Naive thymus-derived CD4-positive, alpha-beta T cell (primary cell): ENCODE measurements at regions not wholly inside any gene's neighbourhood (a gene's known extent, or its start where the extent isn't known, plus 50 kb on each side); places are given as distances from the start of the nearest gene placed in this dataset.
"Not testable (repeated sequence)": the region's sequence is repeated elsewhere in the genome, so short reads cannot be mapped to it uniquely, and the experiment has no call there.

Source experiments
- ATAC-seq: fragments of 150-1000 bp; cut with Tn5 transposase; 2 replicates; pipeline ENCODE4 v1.10.0; 2021; ENCODE audit warnings: mild to moderate bottlenecking, moderate library complexity
- CTCF ChIA-PET: fragments of 350-600 bp; sonication (Branson Sonifier 250); formaldehyde crosslinking; loops from one replicate; lab custom pipeline; 2021; ENCODE audit warnings: antibody characterized with exemption; lab: Charles Lee
- POLR2A ChIA-PET: fragments of 350-600 bp; sonication (Branson Sonifier 250); formaldehyde crosslinking; loops from one replicate; lab custom pipeline; 2021; ENCODE audit warnings: antibody characterized with exemption, inconsistent platforms; lab: Charles Lee
- DNase-seq, 9 donors: peaks; one replicate each; pipeline versions ENCODE4 v3.0.0 to v3.0.0-alpha.2; 2020 to 2022; ENCODE audit warnings: mixed read lengths in 1 of 9
- H3K27ac ChIP-seq: one replicate; pipeline ENCODE4 v1.7.0; 2013; ENCODE audit warnings: mild to moderate bottlenecking, low read depth, low read length, moderate library complexity
- H3K27me3 ChIP-seq, 2 donors: one replicate each; pipeline ENCODE4 v1.7.0; 2013; ENCODE audit warnings: low read length in 2 of 2, mild to moderate bottlenecking in 2 of 2, moderate library complexity in 2 of 2; ENCODE audit not compliant: control insufficient read depth in 2 of 2, insufficient read depth in 2 of 2
- H3K36me3 ChIP-seq, 3 experiments: 1 replicate in 2 of 3; 2 replicates in 1 of 3; pipeline ENCODE4 v1.7.0; 2013; ENCODE audit warnings: low read length in 3 of 3, mild to moderate bottlenecking in 3 of 3, moderate library complexity in 1 of 3; ENCODE audit not compliant: insufficient read depth in 3 of 3, control insufficient read depth in 2 of 3
- H3K4me1 ChIP-seq, 2 donors: one replicate each; pipeline ENCODE4 v1.7.0; 2013; ENCODE audit warnings: low read length in 2 of 2, mild to moderate bottlenecking in 2 of 2, moderate library complexity in 1 of 2; ENCODE audit not compliant: control insufficient read depth in 2 of 2, insufficient read depth in 2 of 2
- H3K4me3 ChIP-seq: 2 replicates; pipeline ENCODE4 v1.7.0; 2013; ENCODE audit warnings: mild to moderate bottlenecking, low read length
- H3K9me3 ChIP-seq, 3 experiments: 1 replicate in 2 of 3; 2 replicates in 1 of 3; pipeline ENCODE4 v1.7.0; 2013; ENCODE audit warnings: low read length in 3 of 3; ENCODE audit not compliant: control insufficient read depth in 2 of 3
- H3K27ac Mint-ChIP-seq, 9 donors: one replicate each; pipeline ENCODE4 v1.8.0; 2020 to 2022; ENCODE audit warnings: mixed read lengths in 9 of 9, mild to moderate bottlenecking in 8 of 9, moderate library complexity in 5 of 9, inconsistent platforms in 2 of 9
- H3K27me3 Mint-ChIP-seq, 5 donors: one replicate each; pipeline ENCODE4 v1.8.0; 2021 to 2022; ENCODE audit warnings: mixed read lengths in 5 of 5, mild to moderate bottlenecking in 1 of 5
- H3K36me3 Mint-ChIP-seq, 5 donors: one replicate each; pipeline ENCODE4 v1.8.0; 2020 to 2022; ENCODE audit warnings: mixed read lengths in 5 of 5, mild to moderate bottlenecking in 3 of 5, inconsistent platforms in 1 of 5
- H3K4me1 Mint-ChIP-seq, 7 donors: one replicate each; pipeline ENCODE4 v1.8.0; 2020 to 2022; ENCODE audit warnings: mixed read lengths in 7 of 7, mild to moderate bottlenecking in 3 of 7, inconsistent platforms in 1 of 7
- H3K4me3 Mint-ChIP-seq, 10 donors: one replicate each; pipeline ENCODE4 v1.8.0; 2020 to 2022; ENCODE audit warnings: mild to moderate bottlenecking in 10 of 10, mixed read lengths in 10 of 10, moderate library complexity in 6 of 10, inconsistent platforms in 2 of 10
- H3K9me3 Mint-ChIP-seq, 11 donors: one replicate each; pipeline ENCODE4 v1.8.0; 2020 to 2022; ENCODE audit warnings: mixed read lengths in 11 of 11, mild to moderate bottlenecking in 4 of 11, inconsistent platforms in 1 of 11, moderate library complexity in 1 of 11
- intact Hi-C, 2 donors: fragments of 100-400 bp; cut with micrococcal nuclease; formaldehyde crosslinking; loops; one replicate each; pipeline ENCODE4 v1.15.1; 2023

DNA sequence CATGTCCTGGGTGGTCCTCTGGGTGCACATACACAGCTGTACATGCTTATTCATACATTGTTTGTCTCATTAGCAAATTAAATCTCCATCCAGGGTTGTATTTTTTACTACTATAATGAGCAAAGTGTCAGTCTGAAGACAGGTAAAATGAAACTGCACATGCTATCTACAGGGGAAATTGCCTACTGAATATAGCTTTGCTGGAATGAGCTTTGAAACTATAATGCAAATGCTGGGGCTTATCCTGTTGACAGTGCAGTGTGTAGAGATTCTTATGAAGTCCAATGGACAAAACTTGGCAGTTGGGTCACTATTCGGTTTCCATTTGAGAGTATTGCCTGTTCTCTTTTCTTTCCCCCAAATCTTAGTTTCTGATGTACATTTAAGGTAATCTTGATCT is 292.8 kb upstream of the LRP1B start:
- Histone ChIP-seq H3K36me3 (no peaks in the 10 kb centered on the region), H3K4me3 (no peak overlapping the region), H3K27me3 (no peaks in the 10 kb centered on the region), H3K27ac (no peak overlapping the region), H3K9me3 (no peaks in the 10 kb centered on the region), H3K4me1 (no peaks in the 10 kb centered on the region)
- Mint-ChIP-seq H3K36me3 (no peaks in the 10 kb centered on the region), H3K27ac (no peak overlapping the region), H3K4me3 (no peak overlapping the region), H3K4me1 (no peaks in the 10 kb centered on the region), H3K9me3 (peaks cover 0 to 32% (median 2%) of the 10 kb centered on the region in 11 donors), H3K27me3 (no peaks in the 10 kb centered on the region)
- DNase-seq (no peak), ATAC-seq (no peak)
- POLR2A ChIA-PET, result no interaction called here
- CTCF ChIA-PET, result no interaction called here
- intact Hi-C loops, result no loop called here

DNA sequence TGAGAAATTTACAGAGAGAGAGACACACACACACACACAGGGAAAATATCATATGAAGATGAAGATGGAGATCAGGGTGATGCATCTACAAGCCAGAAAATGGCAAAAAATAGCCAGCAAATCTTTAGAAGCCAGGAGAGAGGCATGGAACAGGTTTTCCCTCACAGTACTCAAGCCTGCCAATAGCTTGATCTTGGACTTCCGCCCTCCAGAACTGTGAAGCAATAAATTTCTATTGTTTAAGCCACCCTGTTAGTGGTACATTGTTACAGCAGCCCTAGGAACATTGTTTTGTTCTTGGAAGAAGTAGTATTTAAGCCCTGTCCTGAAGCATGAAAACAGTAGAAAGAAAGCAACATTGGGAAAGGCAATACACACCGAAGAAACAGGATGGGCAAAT is 292.0 kb upstream of the LRP1B start:
- H3K4me1 Mint-ChIP-seq, result no peaks in the 10 kb centered on the region
- ATAC-seq (no peak), DNase-seq (no peak)
- H3K4me3 Mint-ChIP-seq, result no peak overlapping the region
- Histone ChIP-seq H3K9me3 (no peaks in the 10 kb centered on the region), H3K4me3 (no peak overlapping the region), H3K4me1 (no peaks in the 10 kb centered on the region), H3K36me3 (no peaks in the 10 kb centered on the region), H3K27me3 (no peaks in the 10 kb centered on the region), H3K27ac (no peak overlapping the region)
- H3K36me3 Mint-ChIP-seq, result no peaks in the 10 kb centered on the region
- peaks cover 0 to 32% (median 2%) of the 10 kb centered on the region in 11 donors for H3K9me3 Mint-ChIP-seq
- ChIA-PET POLR2A (no interaction called here), CTCF (no interaction called here)
- no peaks in the 10 kb centered on the region for H3K27me3 Mint-ChIP-seq
- H3K27ac Mint-ChIP-seq, result no peak overlapping the region
- intact Hi-C loops, result no loop called here

DNA sequence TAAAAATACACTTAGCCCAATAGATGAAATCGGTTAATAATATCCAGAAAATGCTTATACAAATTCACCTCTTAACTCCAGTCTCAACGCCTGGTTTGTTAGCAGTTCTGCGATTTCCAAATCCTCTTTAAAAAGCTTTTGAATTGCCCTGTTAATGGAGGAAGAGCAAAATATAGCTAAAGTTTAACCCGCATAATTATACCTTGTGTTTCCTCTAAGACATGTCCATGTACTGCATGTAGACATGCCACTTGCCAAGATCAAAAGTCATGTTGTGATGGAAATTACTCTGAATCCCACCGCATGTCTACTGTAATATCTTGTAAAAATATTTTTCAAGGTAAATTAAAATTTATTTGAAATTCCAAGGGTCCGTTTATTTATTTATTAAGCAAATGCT is 291.2 kb upstream of the LRP1B start:
- no peak overlapping the region for H3K4me3 Mint-ChIP-seq
- POLR2A ChIA-PET, result no interaction called here
- no peak for DNase-seq

DNA sequence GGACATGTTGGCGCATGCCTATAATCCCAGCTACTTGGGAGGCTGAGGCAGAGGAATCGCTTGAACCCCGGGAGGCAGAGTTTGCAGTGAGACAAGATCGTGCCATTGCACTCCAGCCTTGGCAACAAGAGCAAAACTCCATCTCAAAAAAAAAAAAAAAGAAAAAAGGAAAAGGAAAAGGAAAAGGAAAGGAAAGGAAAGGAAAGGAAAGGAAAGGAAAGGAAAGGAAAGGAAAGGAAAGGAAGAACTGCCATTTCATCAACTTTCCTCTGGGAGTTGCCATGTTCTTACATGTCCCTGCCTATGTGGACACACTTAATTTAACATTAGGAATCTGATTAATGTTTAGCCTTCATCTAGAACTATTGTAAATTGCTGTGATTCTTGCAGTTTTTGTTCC is 287.9 kb upstream of the LRP1B start:
- H3K36me3 ChIP-seq, POLR2A ChIA-PET, H3K27ac ChIP-seq, H3K4me3 ChIP-seq, ATAC-seq, H3K4me3 Mint-ChIP-seq, H3K9me3 ChIP-seq, H3K27me3 ChIP-seq, H3K4me1 Mint-ChIP-seq, intact Hi-C loops, H3K4me1 ChIP-seq, DNase-seq, H3K36me3 Mint-ChIP-seq, H3K27me3 Mint-ChIP-seq, CTCF ChIA-PET, H3K27ac Mint-ChIP-seq: not testable (repeated sequence)
- peaks cover 0 to 26% (median 2%) of the 10 kb centered on the region in 11 donors for H3K9me3 Mint-ChIP-seq

More for the DNA sequence above, 291.2 kb upstream of the LRP1B start:
- Mint-ChIP-seq H3K9me3 (peaks cover 0 to 32% (median 2%) of the 10 kb centered on the region in 11 donors), H3K36me3 (no peaks in the 10 kb centered on the region), H3K27ac (no peak overlapping the region), H3K27me3 (no peaks in the 10 kb centered on the region), H3K4me1 (no peaks in the 10 kb centered on the region)
- ATAC-seq, result no peak
- no peak overlapping the region for H3K4me3 ChIP-seq
- no peaks in the 10 kb centered on the region for H3K27me3 ChIP-seq
- H3K9me3 ChIP-seq, result no peaks in the 10 kb centered on the region
- intact Hi-C loops, result no loop called here
- H3K4me1 ChIP-seq, result no peaks in the 10 kb centered on the region
- H3K27ac ChIP-seq, result no peak overlapping the region
- H3K36me3 ChIP-seq, result no peaks in the 10 kb centered on the region
- CTCF ChIA-PET, result no interaction called here

DNA sequence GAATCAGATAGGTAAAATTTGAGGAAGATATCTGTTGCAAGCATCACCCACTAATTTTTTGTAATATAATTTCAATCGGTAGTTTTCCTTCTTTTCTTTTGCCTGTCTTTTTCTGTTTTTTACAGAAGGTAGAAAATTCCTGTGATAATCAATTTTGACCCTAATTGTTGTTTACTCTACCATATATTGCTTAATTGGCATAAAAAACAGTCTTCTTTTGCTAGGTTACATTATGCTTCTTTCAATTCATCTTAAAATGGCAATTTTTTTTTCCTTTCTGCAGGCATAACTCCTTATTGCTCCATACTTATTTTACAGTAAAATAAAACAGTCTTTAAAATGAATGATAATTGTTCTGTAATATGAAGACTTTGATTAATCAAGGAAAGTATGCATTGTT is 286.2 kb upstream of the LRP1B start:
- H3K9me3 ChIP-seq, result no peaks in the 10 kb centered on the region
- Mint-ChIP-seq H3K27me3 (no peaks in the 10 kb centered on the region), H3K4me1 (no peaks in the 10 kb centered on the region), H3K36me3 (no peaks in the 10 kb centered on the region), H3K27ac (no peak overlapping the region), H3K9me3 (peaks cover 0 to 23% (median 2%) of the 10 kb centered on the region in 11 donors), H3K4me3 (no peak overlapping the region)
- POLR2A ChIA-PET, result no interaction called here
- no peaks in the 10 kb centered on the region for H3K4me1 ChIP-seq
- no peaks in the 10 kb centered on the region for H3K27me3 ChIP-seq
- ATAC-seq (no peak), DNase-seq (no peak)
- H3K36me3 ChIP-seq, result no peaks in the 10 kb centered on the region
- no peak overlapping the region for H3K27ac ChIP-seq
- H3K4me3 ChIP-seq, result no peak overlapping the region
- intact Hi-C loops, result no loop called here
- CTCF ChIA-PET, result no interaction called here

GRCh38 chr2:142415461-142415860 is 284.6 kb upstream of the LRP1B start:
- POLR2A ChIA-PET, result no interaction called here
- Mint-ChIP-seq H3K4me1 (no peaks in the 10 kb centered on the region), H3K9me3 (peaks cover 0 to 15% (median 0%) of the 10 kb centered on the region in 11 donors), H3K27ac (no peak overlapping the region), H3K36me3 (no peaks in the 10 kb centered on the region), H3K4me3 (no peak overlapping the region), H3K27me3 (no peaks in the 10 kb centered on the region)
- Histone ChIP-seq H3K4me1 (no peaks in the 10 kb centered on the region), H3K4me3 (no peak overlapping the region), H3K27me3 (no peaks in the 10 kb centered on the region), H3K36me3 (no peaks in the 10 kb centered on the region), H3K27ac (no peak overlapping the region), H3K9me3 (no peaks in the 10 kb centered on the region)
- intact Hi-C loops, result no loop called here
- CTCF ChIA-PET, result no interaction called here
- ATAC-seq, result no peak
- no peak for DNase-seq

GRCh38 chr2:142398212-142398611 is 267.4 kb upstream of the LRP1B start:
- Mint-ChIP-seq H3K27ac (no peak overlapping the region), H3K27me3 (no peaks in the 10 kb centered on the region), H3K4me3 (no peak overlapping the region), H3K4me1 (no peaks in the 10 kb centered on the region), H3K36me3 (no peaks in the 10 kb centered on the region), H3K9me3 (peaks cover 0 to 32% (median 11%) of the 10 kb centered on the region in 11 donors)
- H3K27me3 ChIP-seq, result no peaks in the 10 kb centered on the region
- ATAC-seq, result no peak
- intact Hi-C loops, result no loop called here
- no peak overlapping the region for H3K27ac ChIP-seq
- ChIA-PET POLR2A (no interaction called here), CTCF (no interaction called here)
- no peaks in the 10 kb centered on the region for H3K36me3 ChIP-seq
- H3K4me3 ChIP-seq, result no peak overlapping the region
- H3K9me3 ChIP-seq, result peaks cover 0 to 11% (median 0%) of the 10 kb centered on the region in 3 experiments
- DNase-seq, result no peak
- no peaks in the 10 kb centered on the region for H3K4me1 ChIP-seq
